H1 (cell line): ENCODE measurements at regions not wholly inside any gene's neighbourhood (a gene's known extent, or its start where the extent isn't known, plus 50 kb on each side); places are given as distances from the start of the nearest gene placed in this dataset.

ENCODE experiments used
- CTCF ChIA-PET: fragments of 300-600 bp; sonication (Branson Sonifier 250); formaldehyde crosslinking; loops from one replicate; lab custom pipeline; 2021; ENCODE audit not compliant: partially characterized antibody; lab: Charles Lee
- POLR2A ChIA-PET: fragments of 300-600 bp; sonication (Branson Sonifier 250); formaldehyde crosslinking; loops from one replicate; lab custom pipeline; 2021; ENCODE audit warnings: inconsistent platforms; ENCODE audit not compliant: partially characterized antibody; lab: Charles Lee
- DNase-seq, 2 experiments: peaks; one replicate each; pipeline versions ENCODE4 v3.0.0 to v3.0.0-alpha.2; 2010 to 2022; ENCODE audit warnings: low spot score in 2 of 2, low read depth in 1 of 2, mixed read lengths in 1 of 2
- FAIRE-seq: peaks from 2 replicates; lab custom pipeline; 2011; peaks lifted over from hg19 to GRCh38; lab: Jason Lieb, UNC
- H2AFZ ChIP-seq: 2 replicates; pipeline ENCODE4 v1.8.1; 2012; ENCODE audit warnings: low read length, inconsistent platforms
- H2AK5ac ChIP-seq: 2 replicates; pipeline ENCODE4 v1.6.1; 2013; ENCODE audit warnings: low read depth, low read length
- H2BK120ac ChIP-seq: replicated peaks from 2 replicates; pipeline ENCODE3; 2013; ENCODE audit warnings: low read depth, low read length, inconsistent platforms
- H2BK12ac ChIP-seq: 2 replicates; pipeline ENCODE4 v1.6.1; 2013; ENCODE audit warnings: low read depth, low read length
- H2BK15ac ChIP-seq: 2 replicates; pipeline ENCODE4 v1.6.1; 2013; ENCODE audit warnings: low read length
- H2BK20ac ChIP-seq: 2 replicates; pipeline ENCODE4 v1.6.1; 2013; ENCODE audit warnings: low read length
- H2BK5ac ChIP-seq: 2 replicates; pipeline ENCODE4 v1.6.1; 2013; ENCODE audit warnings: low read depth, low read length
- H3K14ac ChIP-seq: 2 replicates; pipeline ENCODE4 v1.6.1; 2013; ENCODE audit warnings: inconsistent platforms; ENCODE audit not compliant: insufficient read length
- H3K18ac ChIP-seq: 2 replicates; pipeline ENCODE4 v1.6.1; 2013; ENCODE audit warnings: low read length; ENCODE audit errors: extremely low read depth
- H3K23ac ChIP-seq: 2 replicates; pipeline ENCODE4 v1.6.1; 2013; ENCODE audit warnings: inconsistent platforms; ENCODE audit not compliant: insufficient read length
- H3K23me2 ChIP-seq: 2 replicates; pipeline ENCODE4 v1.6.1; 2013; ENCODE audit warnings: low read depth, low read length
- H3K27ac ChIP-seq: 2 replicates; pipeline ENCODE4 v1.6.1; 2011; ENCODE audit warnings: low read depth, low read length, inconsistent platforms
- H3K27me3 ChIP-seq, 4 experiments: replicated peaks in 1 of 4; 1 replicate in 1 of 4; 2 replicates in 3 of 4; pipeline versions ENCODE4 v1.6.1 to v1.8.1; 2011 to 2013; ENCODE audit warnings: low read length in 3 of 4, mild to moderate bottlenecking in 3 of 4, inconsistent platforms in 2 of 4, mixed read lengths in 2 of 4, moderate library complexity in 1 of 4; ENCODE audit not compliant: control insufficient read depth in 3 of 4, insufficient read depth in 3 of 4; ENCODE audit errors: extremely low read depth in 1 of 4
- H3K36me3 ChIP-seq, 4 experiments: 2 replicates each; pipeline versions ENCODE4 v1.6.1 to v1.8.1; 2011 to 2013; ENCODE audit warnings: mild to moderate bottlenecking in 4 of 4, low read length in 3 of 4, moderate library complexity in 2 of 4, control low read depth in 1 of 4, inconsistent platforms in 1 of 4; ENCODE audit not compliant: insufficient read depth in 4 of 4, control insufficient read depth in 2 of 4
- H3K4ac ChIP-seq: replicated peaks from 2 replicates; pipeline ENCODE3; 2013; ENCODE audit warnings: low read length, low read depth, mixed read lengths, inconsistent platforms; ENCODE audit not compliant: insufficient read length
- H3K4me1 ChIP-seq, 4 experiments: replicated peaks in 1 of 4; 1 replicate in 1 of 4; 2 replicates in 3 of 4; pipeline versions ENCODE4 v1.6.1 to v1.8.1; 2011 to 2013; ENCODE audit warnings: low read length in 3 of 4, inconsistent platforms in 2 of 4, mixed read lengths in 1 of 4; ENCODE audit not compliant: insufficient read depth in 4 of 4, control insufficient read depth in 3 of 4
- H3K4me2 ChIP-seq, 2 experiments: 2 replicates each; pipeline versions ENCODE4 v1.6.1 to v1.8.1; 2011 to 2013; ENCODE audit warnings: low read depth in 2 of 2, low read length in 2 of 2, control low read depth in 1 of 2, inconsistent platforms in 1 of 2, mild to moderate bottlenecking in 1 of 2; ENCODE audit not compliant: insufficient read depth in 1 of 2
- H3K4me3 ChIP-seq, 4 experiments: fragments of 200-600, 300-600 bp in 1 of 4; sonication (generic), shearing (Covaris generic), sonication (Bioruptor Twin) in 1 of 4; 2 replicates each; pipeline versions ENCODE4 v1.5.1 to v1.8.1; 2011 to 2016; ENCODE audit warnings: low read length in 4 of 4, low read depth in 3 of 4, control low read depth in 2 of 4, inconsistent platforms in 2 of 4, mild to moderate bottlenecking in 2 of 4, mixed read lengths in 1 of 4, moderate library complexity in 1 of 4; ENCODE audit not compliant: insufficient read depth in 2 of 4; ENCODE audit errors: extremely low read depth in 1 of 4
- H3K56ac ChIP-seq: replicated peaks from 2 replicates; pipeline ENCODE3; 2013; ENCODE audit warnings: low read depth, mild to moderate bottlenecking, mixed read lengths, low read length, inconsistent platforms; ENCODE audit not compliant: insufficient read length
- H3K79me1 ChIP-seq: 2 replicates; pipeline ENCODE4 v1.6.1; 2013; ENCODE audit warnings: low read depth, low read length, control low read depth
- H3K79me2 ChIP-seq, 2 experiments: 2 replicates each; pipeline versions ENCODE4 v1.6.1 to v1.8.1; 2012 to 2013; ENCODE audit warnings: low read length in 2 of 2, mild to moderate bottlenecking in 2 of 2, inconsistent platforms in 1 of 2; ENCODE audit not compliant: insufficient read depth in 2 of 2, control insufficient read depth in 1 of 2
- H3K9ac ChIP-seq, 4 experiments: replicated peaks in 1 of 4; 1 replicate in 1 of 4; 2 replicates in 3 of 4; pipeline versions ENCODE4 v1.6.1 to v1.8.1; 2011 to 2013; ENCODE audit warnings: low read depth in 3 of 4, low read length in 3 of 4, control low read depth in 2 of 4, mild to moderate bottlenecking in 2 of 4, moderate library complexity in 2 of 4, inconsistent platforms in 1 of 4; ENCODE audit errors: extremely low read depth in 1 of 4
- H3K9me3 ChIP-seq, 2 experiments: 2 replicates each; pipeline versions ENCODE4 v1.6.1 to v1.8.1; 2012 to 2013; ENCODE audit warnings: mild to moderate bottlenecking in 2 of 2, moderate library complexity in 2 of 2, control low read depth in 1 of 2, inconsistent platforms in 1 of 2, low read depth in 1 of 2, low read length in 1 of 2, mixed read lengths in 1 of 2; ENCODE audit not compliant: insufficient read depth in 2 of 2
- H4K20me1 ChIP-seq, 2 experiments: replicated peaks in 1 of 2; 2 replicates each; pipeline versions ENCODE3 to v1.8.1; 2011 to 2013; ENCODE audit warnings: inconsistent platforms in 2 of 2, low read length in 2 of 2, mild to moderate bottlenecking in 1 of 2; ENCODE audit not compliant: insufficient read depth in 2 of 2, control insufficient read depth in 1 of 2
- H4K5ac ChIP-seq: 2 replicates; pipeline ENCODE4 v1.6.1; 2013; ENCODE audit warnings: low read length, low read depth, mixed read lengths, inconsistent platforms; ENCODE audit not compliant: insufficient read length
- H4K8ac ChIP-seq: 2 replicates; pipeline ENCODE4 v1.8.0; 2013; ENCODE audit warnings: mild to moderate bottlenecking, moderate library complexity, low read length, inconsistent platforms; ENCODE audit not compliant: insufficient read depth; ENCODE audit errors: extremely low read depth
- H4K91ac ChIP-seq: replicated peaks from 2 replicates; pipeline ENCODE3; 2013; ENCODE audit warnings: low read length, mixed read lengths, inconsistent platforms; ENCODE audit not compliant: insufficient read length
- EGR1 ChIP-seq: IDR thresholded peaks from 2 replicates; pipeline ENCODE4 v1.6.1; 2011; ENCODE audit warnings: low read depth, low read length, borderline replicate concordance
- RNF2 ChIP-seq: fragments of 200-900, 300-1000 bp; sonication (generic); IDR thresholded peaks from 2 replicates; pipeline ENCODE4 v1.7.1; 2016; ENCODE audit warnings: borderline replicate concordance, low read depth, mild to moderate bottlenecking, antibody characterized with exemption, low read length; ENCODE audit not compliant: poor library complexity, severe bottlenecking; ENCODE audit errors: missing control alignments
- SP2 ChIP-seq: IDR thresholded peaks from 2 replicates; pipeline ENCODE4 v1.6.1; 2012; ENCODE audit warnings: mild to moderate bottlenecking, low read length, inconsistent platforms
- WGBS, 2 experiments: shearing (Covaris generic) in 1 of 2; methylation state at CpG; one replicate each; pipeline versions ENCODE4 v1.1.6 to v1.1.7; 2013 to 2015; ENCODE audit warnings: low lambda C conversion rate in 2 of 2, mixed read lengths in 2 of 2, inconsistent platforms in 1 of 2, low coverage in 1 of 2, missing lambda C conversion rate in 1 of 2; ENCODE audit not compliant: insufficient replicate concordance in 2 of 2, insufficient coverage in 1 of 2, insufficient read length in 1 of 2; ENCODE audit errors: extremely low coverage in 1 of 2, missing lambda C conversion rate in 1 of 2; 5-methylcytosine and 5-hydroxymethylcytosine counted together

DNA sequence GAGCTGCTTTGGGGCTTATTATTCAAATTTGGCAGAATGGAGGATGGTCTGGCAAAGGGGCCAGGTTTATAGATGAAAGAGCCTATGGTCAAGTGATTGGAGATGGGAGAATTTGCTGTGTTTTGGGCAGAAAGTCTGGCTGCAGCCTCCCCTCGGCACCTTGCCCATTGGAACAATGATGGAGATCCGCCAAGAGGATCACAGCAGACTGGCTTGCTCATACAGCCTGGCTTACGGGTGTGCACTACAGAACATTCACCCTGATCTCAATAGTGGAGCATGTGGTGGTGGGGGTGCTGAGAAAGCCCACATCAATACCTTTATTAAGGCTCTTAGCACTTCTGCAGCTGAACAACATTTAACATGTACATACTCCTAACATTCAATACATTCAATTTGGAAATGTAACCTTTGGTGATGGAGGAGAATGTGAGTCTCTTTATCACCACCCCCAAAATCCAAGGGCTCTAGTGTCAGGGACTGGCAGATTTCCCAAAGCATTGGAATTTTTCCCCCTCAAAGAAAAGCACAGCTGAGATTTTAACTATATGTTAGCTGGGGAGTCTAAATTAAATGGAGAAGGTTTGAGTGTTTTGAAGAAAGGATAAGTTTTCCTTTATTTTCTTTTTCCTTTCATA, 118.4 kb upstream of the TMC3 start:
- CTCF ChIA-PET: interaction anchor here (0.7 to 5.2 kb wide), 5 partner anchors 12 to 137 kb away, joined by 3 to 29 read pairs (median 3); no protein-coding TSS in a partner anchor
- no peaks in the 10 kb centered on the region for H4K20me1 ChIP-seq
- no peak for TF ChIP-seq RNF2
- no peak for TF ChIP-seq SP2
- TF ChIP-seq EGR1: no peak

More for the DNA sequence above, 118.4 kb upstream of the TMC3 start:
- H3K4ac ChIP-seq: no peak overlapping the region
- no peak for DNase-seq
- no peak overlapping the region for H3K4me2 ChIP-seq
- H2AK5ac ChIP-seq: no peak overlapping the region
- no peak overlapping the region for H2BK120ac ChIP-seq
- H3K23me2 ChIP-seq: no peaks in the 10 kb centered on the region
- no peak overlapping the region for H2BK12ac ChIP-seq
- H3K79me1 ChIP-seq: no peaks in the 10 kb centered on the region
- no peak overlapping the region for H3K27ac ChIP-seq
- H3K9me3 ChIP-seq: no peaks in the 10 kb centered on the region
- H2BK15ac ChIP-seq: no peak overlapping the region
- 88% methylated on average over 3 of the region's 3 CpGs; no CpG with 5 or more reads in 1 of the 2 experiments for WGBS, 2 experiments
- H3K79me2 ChIP-seq: no peaks in the 10 kb centered on the region
- H3K56ac ChIP-seq: no peak overlapping the region
- no peaks in the 10 kb centered on the region for H3K36me3 ChIP-seq
- no peak overlapping the region for H3K14ac ChIP-seq
- no peak for FAIRE-seq
- no peaks in the 10 kb centered on the region for H3K4me1 ChIP-seq
- no peak overlapping the region for H4K5ac ChIP-seq
- H3K4me3 ChIP-seq: no peak overlapping the region
- H4K91ac ChIP-seq: no peak overlapping the region
- no peak overlapping the region for H3K18ac ChIP-seq
- no peak overlapping the region for H2AFZ ChIP-seq
- no peak overlapping the region for H4K8ac ChIP-seq
- H2BK20ac ChIP-seq: no peak overlapping the region
- no peaks in the 10 kb centered on the region for H3K27me3 ChIP-seq
- H3K9ac ChIP-seq: no peak overlapping the region
- POLR2A ChIA-PET: no interaction called here
- H3K23ac ChIP-seq: no peak overlapping the region
- no peak overlapping the region for H2BK5ac ChIP-seq
